IPS-15b (cell line): ENCODE measurements at regions not wholly inside any gene's neighbourhood (a gene's known extent, or its start where the extent isn't known, plus 50 kb on each side); places are given as distances from the start of the nearest gene placed in this dataset.

Experiments
- H3K27me3 ChIP-seq: one replicate; pipeline ENCODE4 v1.6.1; 2013; ENCODE audit warnings: low read length; ENCODE audit not compliant: control insufficient read depth, insufficient read depth
- H3K36me3 ChIP-seq: one replicate; pipeline ENCODE4 v1.6.1; 2013; ENCODE audit warnings: low read length; ENCODE audit not compliant: control insufficient read depth, insufficient read depth
- H3K4me1 ChIP-seq: one replicate; pipeline ENCODE4 v1.6.1; 2013; ENCODE audit warnings: mild to moderate bottlenecking, low read length; ENCODE audit not compliant: control insufficient read depth, insufficient read depth
- H3K4me3 ChIP-seq: one replicate; pipeline ENCODE4 v1.5.1; 2013; ENCODE audit warnings: low read depth, low read length
- H3K9ac ChIP-seq: one replicate; pipeline ENCODE4 v1.6.1; 2013; ENCODE audit warnings: low read depth, mild to moderate bottlenecking, low read length
- H3K9me3 ChIP-seq: one replicate; pipeline ENCODE4 v1.6.1; 2013; ENCODE audit warnings: mild to moderate bottlenecking, low read length; ENCODE audit not compliant: control insufficient read depth, insufficient read depth

GRCh38 chr15:47288794-47289193 is 428.5 kb upstream of the SEMA6D start:
- H3K9ac ChIP-seq = no peak overlapping the region
- no peaks in the 10 kb centered on the region for H3K27me3 ChIP-seq
- no peaks in the 10 kb centered on the region for H3K36me3 ChIP-seq
- no peaks in the 10 kb centered on the region for H3K9me3 ChIP-seq
- no peak overlapping the region for H3K4me3 ChIP-seq
- H3K4me1 ChIP-seq = peaks cover 3% of the 10 kb centered on the region

- H3K36me3 ChIP-seq = no peaks in the 10 kb centered on the region
- H3K27me3 ChIP-seq = no peaks in the 10 kb centered on the region
- no peak overlapping the region for H3K9ac ChIP-seq
- peaks cover 3% of the 10 kb centered on the region for H3K4me1 ChIP-seq
- no peak overlapping the region for H3K4me3 ChIP-seq
- H3K9me3 ChIP-seq = no peaks in the 10 kb centered on the region
Measured at GRCh38 chr15:47289656-47290055, 427.6 kb upstream of the SEMA6D start.

GRCh38 chr15:47291767-47292166 is 425.5 kb upstream of the SEMA6D start:
- no peaks in the 10 kb centered on the region for H3K9me3 ChIP-seq
- peaks cover 3% of the 10 kb centered on the region for H3K4me1 ChIP-seq
- no peaks in the 10 kb centered on the region for H3K27me3 ChIP-seq
- H3K36me3 ChIP-seq = no peaks in the 10 kb centered on the region
- no peak overlapping the region for H3K9ac ChIP-seq
- H3K4me3 ChIP-seq = no peak overlapping the region

- H3K4me3 ChIP-seq = no peak overlapping the region
- H3K36me3 ChIP-seq = no peaks in the 10 kb centered on the region
- no peak overlapping the region for H3K9ac ChIP-seq
- H3K9me3 ChIP-seq = no peaks in the 10 kb centered on the region
- H3K4me1 ChIP-seq = peaks cover 3% of the 10 kb centered on the region
- no peaks in the 10 kb centered on the region for H3K27me3 ChIP-seq
Measured at GRCh38 chr15:47292638-47293190, 424.6 kb upstream of the SEMA6D start.

- Histone ChIP-seq H3K9ac (no peak overlapping the region), H3K9me3 (no peaks in the 10 kb centered on the region), H3K27me3 (no peaks in the 10 kb centered on the region), H3K4me3 (no peak overlapping the region), H3K36me3 (no peaks in the 10 kb centered on the region), H3K4me1 (peaks cover 3% of the 10 kb centered on the region)
Measured at GRCh38 chr15:47293466-47294162, 423.7 kb upstream of the SEMA6D start.

- peaks cover under 1% of the 10 kb centered on the region for H3K4me1 ChIP-seq
- no peak overlapping the region for H3K4me3 ChIP-seq
- no peaks in the 10 kb centered on the region for H3K27me3 ChIP-seq
- no peaks in the 10 kb centered on the region for H3K36me3 ChIP-seq
- no peak overlapping the region for H3K9ac ChIP-seq
- H3K9me3 ChIP-seq = no peaks in the 10 kb centered on the region
Measured at GRCh38 chr15:47294765-47295259, 422.5 kb upstream of the SEMA6D start.

GRCh38 chr15:47296881-47297280 is 420.4 kb upstream of the SEMA6D start:
- Histone ChIP-seq H3K4me1 (no peaks in the 10 kb centered on the region), H3K9me3 (no peaks in the 10 kb centered on the region), H3K4me3 (no peak overlapping the region), H3K27me3 (no peaks in the 10 kb centered on the region), H3K9ac (no peak overlapping the region), H3K36me3 (no peaks in the 10 kb centered on the region)

- H3K36me3 ChIP-seq = no peaks in the 10 kb centered on the region
- no peaks in the 10 kb centered on the region for H3K4me1 ChIP-seq
- no peaks in the 10 kb centered on the region for H3K9me3 ChIP-seq
- no peaks in the 10 kb centered on the region for H3K27me3 ChIP-seq
- no peak overlapping the region for H3K9ac ChIP-seq
- no peak overlapping the region for H3K4me3 ChIP-seq
Measured at GRCh38 chr15:47299846-47300434, 417.4 kb upstream of the SEMA6D start.

GRCh38 chr15:47300596-47300995 is 416.7 kb upstream of the SEMA6D start:
- H3K4me1 ChIP-seq = no peaks in the 10 kb centered on the region
- H3K9ac ChIP-seq = no peak overlapping the region
- no peaks in the 10 kb centered on the region for H3K9me3 ChIP-seq
- no peaks in the 10 kb centered on the region for H3K36me3 ChIP-seq
- no peak overlapping the region for H3K4me3 ChIP-seq
- no peaks in the 10 kb centered on the region for H3K27me3 ChIP-seq

- Histone ChIP-seq H3K9me3 (no peaks in the 10 kb centered on the region), H3K9ac (no peak overlapping the region), H3K36me3 (no peaks in the 10 kb centered on the region), H3K4me3 (no peak overlapping the region), H3K4me1 (no peaks in the 10 kb centered on the region), H3K27me3 (no peaks in the 10 kb centered on the region)
Measured at GRCh38 chr15:47301481-47301880, 415.8 kb upstream of the SEMA6D start.

GRCh38 chr15:47304656-47305055 is 412.6 kb upstream of the SEMA6D start:
- Histone ChIP-seq H3K4me3 (no peak overlapping the region), H3K4me1 (no peaks in the 10 kb centered on the region), H3K9me3 (no peaks in the 10 kb centered on the region), H3K36me3 (no peaks in the 10 kb centered on the region), H3K27me3 (no peaks in the 10 kb centered on the region), H3K9ac (no peak overlapping the region)

GRCh38 chr15:47312161-47312560 is 405.1 kb upstream of the SEMA6D start:
- Histone ChIP-seq H3K9ac (no peak overlapping the region), H3K4me1 (no peaks in the 10 kb centered on the region), H3K36me3 (no peaks in the 10 kb centered on the region), H3K9me3 (no peaks in the 10 kb centered on the region), H3K4me3 (no peak overlapping the region), H3K27me3 (no peaks in the 10 kb centered on the region)
